Urinary bladder (tissue), 3 donors: ENCODE measurements at regions not wholly inside any gene's neighbourhood (a gene's known extent, or its start where the extent isn't known, plus 50 kb on each side); places are given as distances from the start of the nearest gene placed in this dataset.
"Not testable (repeated sequence)": the region's sequence is repeated elsewhere in the genome, so short reads cannot be mapped to it uniquely, and the experiment has no call there.

Experiments used
- DNase-seq: peaks from one replicate; pipeline ENCODE4 v3.0.0-alpha.2; 2015; ENCODE audit errors: extremely low spot score
- H3K27ac ChIP-seq: one replicate; pipeline ENCODE4 v1.5.1; 2013; ENCODE audit warnings: low read depth, mild to moderate bottlenecking, moderate library complexity
- H3K36me3 ChIP-seq: one replicate; pipeline ENCODE4 v1.6.1; 2013; ENCODE audit warnings: mild to moderate bottlenecking, moderate library complexity; ENCODE audit not compliant: insufficient read depth
- H3K4me1 ChIP-seq: one replicate; pipeline ENCODE4 v1.6.1; 2013; ENCODE audit warnings: mild to moderate bottlenecking, moderate library complexity; ENCODE audit not compliant: insufficient read depth
- H3K4me3 ChIP-seq: one replicate; pipeline ENCODE4 v1.5.1; 2013; ENCODE audit warnings: low read depth, low read length
- WGBS: extraction: QIAGEN DNeasy Blood & Tissue Kit; methylation state at CpG from one replicate; pipeline ENCODE4 v1.1.7; 2013; 5-methylcytosine and 5-hydroxymethylcytosine counted together
- donor health status: healthy with polysubstance abuse.
- donor health status: healthy.

DNA sequence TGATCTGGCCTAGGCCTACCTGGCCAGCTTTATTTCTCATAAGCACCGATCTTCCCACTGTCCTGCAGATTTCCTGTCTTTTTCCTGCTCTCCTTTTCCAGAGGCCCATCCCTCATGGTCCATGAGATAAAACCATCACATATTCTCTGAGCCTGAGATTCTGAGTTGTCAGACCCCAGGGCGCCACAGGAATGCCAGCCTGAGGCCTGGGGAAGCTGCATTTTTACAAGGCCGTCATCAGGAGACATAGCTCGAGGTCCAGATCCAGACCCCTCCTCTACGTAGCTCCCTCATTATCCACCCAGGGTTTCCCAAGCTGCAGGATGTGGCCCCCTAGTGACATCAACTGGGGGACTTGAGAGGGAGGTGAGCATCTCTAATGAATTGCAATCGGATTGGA lies 204.3 kb downstream of the ATPSCKMT start:
- WGBS = 87% methylated on average over 6 of the region's 6 CpGs
- Histone ChIP-seq H3K4me1 (no peaks in the 10 kb centered on the region), H3K4me3 (no peak overlapping the region), H3K36me3 (no peaks in the 10 kb centered on the region), H3K27ac (no peak overlapping the region)
- no peak for DNase-seq

DNA sequence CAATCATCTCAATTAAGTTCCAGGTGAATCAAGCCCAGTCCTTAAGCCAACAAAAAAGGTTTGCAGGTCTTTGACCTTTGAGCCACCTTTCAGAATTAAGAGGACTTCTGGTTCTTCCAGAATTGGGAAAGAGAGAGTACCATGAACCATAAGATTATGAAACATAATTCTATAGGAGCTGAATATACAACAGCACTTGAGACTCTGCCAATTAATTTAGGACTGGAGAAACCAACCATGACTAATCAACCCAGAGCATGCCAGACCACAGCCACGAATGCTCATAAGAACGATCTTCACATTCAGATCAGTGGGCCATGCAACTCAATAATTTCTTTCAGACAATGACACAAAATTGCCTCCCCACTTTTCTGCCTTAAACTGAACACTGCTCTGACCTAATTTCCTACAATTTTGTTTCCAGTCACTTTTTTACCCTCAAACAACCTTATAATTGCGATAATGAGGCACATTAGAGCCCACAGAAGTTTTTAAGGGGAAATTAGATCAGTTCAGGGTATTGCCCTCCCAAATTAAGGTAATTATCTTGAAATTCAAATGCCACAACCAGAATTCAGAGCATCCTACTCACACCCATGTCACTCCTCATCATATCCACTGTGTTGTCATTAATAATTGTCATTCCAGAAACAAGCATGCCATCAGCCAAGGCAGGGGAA lies 213.4 kb downstream of the ATPSCKMT start:
- no peak for DNase-seq
- Histone ChIP-seq H3K36me3 (no peaks in the 10 kb centered on the region), H3K4me3 (no peak overlapping the region), H3K27ac (no peak overlapping the region), H3K4me1 (no peaks in the 10 kb centered on the region)
- WGBS = 87% methylated on average over 3 of the region's 3 CpGs

DNA sequence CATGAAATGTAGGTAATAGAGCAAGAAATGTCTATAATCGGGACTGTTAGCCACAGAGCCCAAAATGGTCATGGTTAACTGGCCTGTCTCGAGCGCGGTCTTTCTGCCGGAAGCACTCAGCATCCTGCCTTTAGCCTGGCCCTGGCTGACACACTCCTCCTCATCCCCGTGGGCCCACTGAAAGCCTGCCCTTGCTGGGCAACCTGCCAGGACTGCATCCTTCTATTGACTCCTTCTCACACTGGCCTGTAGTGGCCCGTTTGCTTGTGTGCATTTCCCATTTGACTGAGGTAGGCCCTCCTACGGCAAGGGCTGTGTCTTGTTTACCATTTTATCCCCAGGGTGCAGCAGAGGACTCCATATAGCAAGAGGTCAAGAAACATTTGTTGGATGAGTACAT lies 215.7 kb downstream of the ATPSCKMT start:
- DNase-seq = no peak
- WGBS = 59% methylated on average over 8 of the region's 8 CpGs
- H3K4me1 ChIP-seq = no peaks in the 10 kb centered on the region
- H3K36me3 ChIP-seq = no peaks in the 10 kb centered on the region
- no peak overlapping the region for H3K4me3 ChIP-seq
- H3K27ac ChIP-seq = no peak overlapping the region

DNA sequence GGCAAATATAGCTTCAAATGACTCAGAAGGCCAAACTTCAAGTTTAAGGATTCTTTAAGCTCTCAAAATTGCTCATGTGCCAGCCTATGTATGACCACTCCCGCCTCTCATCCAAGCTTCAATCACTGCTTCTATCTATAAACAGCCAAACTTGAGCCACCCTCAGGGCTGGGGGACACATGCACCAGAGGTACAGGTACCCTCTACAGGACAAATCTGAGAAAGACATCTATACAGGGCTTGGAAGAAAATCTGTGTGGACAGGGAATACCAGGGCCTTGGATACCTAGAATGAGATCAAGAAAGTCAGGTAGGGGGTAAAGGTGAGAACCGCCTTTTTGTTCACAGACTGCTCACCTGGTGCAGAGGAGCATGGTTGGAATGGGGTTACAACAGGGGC lies 217.9 kb downstream of the ATPSCKMT start:
- Histone ChIP-seq H3K4me3 (no peak overlapping the region), H3K4me1 (no peaks in the 10 kb centered on the region), H3K36me3 (no peaks in the 10 kb centered on the region), H3K27ac (no peak overlapping the region)
- DNase-seq = no peak
- 94% methylated on average over 2 of the region's 2 CpGs for WGBS

DNA sequence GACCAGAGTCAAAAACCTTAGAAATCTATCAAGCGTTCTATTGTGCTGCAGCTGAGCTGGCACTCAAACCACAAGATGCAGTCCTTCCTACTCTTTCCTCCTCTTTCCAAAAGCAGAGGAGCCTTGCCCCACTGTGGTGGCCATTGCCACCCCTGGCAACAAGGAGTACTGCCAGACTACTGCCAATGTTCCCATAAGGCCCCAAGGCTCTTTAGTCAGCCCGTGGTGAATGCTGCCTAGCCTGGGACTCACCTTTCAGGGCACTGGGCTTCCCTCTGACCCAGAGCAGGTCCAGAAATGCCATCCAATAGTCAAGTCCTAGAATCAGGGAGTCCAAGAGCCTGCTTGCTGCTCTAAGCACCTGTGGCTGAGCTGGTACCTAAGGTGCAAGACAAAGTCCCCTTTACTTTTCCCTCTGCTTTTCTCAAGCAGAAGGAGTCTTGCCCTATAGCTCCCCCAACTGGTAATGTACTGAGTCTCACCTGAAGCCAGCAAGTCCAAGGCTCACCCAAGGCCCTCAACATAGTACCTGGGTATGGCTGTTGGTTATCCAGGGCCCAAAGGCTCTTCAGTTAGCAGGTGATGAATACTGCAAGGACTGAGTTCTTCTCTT lies 219.4 kb downstream of the ATPSCKMT start:
- Histone ChIP-seq H3K4me3 (no peak overlapping the region), H3K4me1 (no peaks in the 10 kb centered on the region), H3K36me3 (no peaks in the 10 kb centered on the region), H3K27ac (no peak overlapping the region)
- no peak for DNase-seq
- 77% methylated on average over 2 of the region's 2 CpGs for WGBS

DNA sequence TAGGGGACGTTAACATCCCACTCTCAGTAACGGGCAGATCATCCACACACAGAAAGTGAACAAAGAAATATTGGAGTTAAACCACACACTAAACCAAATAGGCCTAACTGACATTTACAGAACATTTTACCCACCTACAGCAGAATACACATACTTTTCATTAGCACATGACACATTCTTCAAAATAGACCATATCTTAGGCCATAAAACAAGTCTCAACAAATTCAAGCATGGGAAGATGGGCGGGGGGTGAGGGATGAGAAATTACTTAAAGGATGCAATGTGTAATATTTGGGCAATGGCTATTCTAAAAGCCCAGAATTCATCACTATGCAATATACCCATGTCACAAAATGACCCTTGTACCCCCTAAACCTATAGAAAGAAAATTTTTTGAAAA lies 226.2 kb downstream of the ATPSCKMT start:
- no peaks in the 10 kb centered on the region for H3K36me3 ChIP-seq
- WGBS = 79% methylated on average over 3 of the region's 3 CpGs
- no peak overlapping the region for H3K4me3 ChIP-seq
- H3K4me1 ChIP-seq = no peaks in the 10 kb centered on the region
- DNase-seq = no peak
- no peak overlapping the region for H3K27ac ChIP-seq

DNA sequence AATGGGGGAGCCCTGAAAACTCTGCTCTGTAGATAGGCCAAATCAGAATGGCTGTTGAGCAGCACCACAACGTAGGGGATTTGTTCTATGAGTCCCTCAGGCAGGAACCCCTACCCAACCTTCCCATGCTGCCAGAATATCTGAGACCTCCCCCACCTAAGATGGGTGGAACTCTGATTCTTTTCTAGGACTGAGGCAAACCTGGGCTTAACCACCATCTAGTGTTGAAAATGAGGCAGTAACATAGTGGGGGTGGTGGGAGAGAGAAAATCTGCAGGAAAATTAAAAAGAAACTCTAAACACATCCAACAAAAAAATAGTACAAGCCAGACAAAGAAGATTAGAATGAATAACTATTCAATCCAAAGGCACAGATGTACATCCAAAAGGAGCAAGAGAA lies 228.4 kb downstream of the ATPSCKMT start:
- Histone ChIP-seq H3K4me1 (no peaks in the 10 kb centered on the region), H3K27ac (no peak overlapping the region), H3K36me3 (no peaks in the 10 kb centered on the region), H3K4me3 (no peak overlapping the region)
- DNase-seq = no peak
- 65% methylated on average over 1 of the region's 1 CpG for WGBS

DNA sequence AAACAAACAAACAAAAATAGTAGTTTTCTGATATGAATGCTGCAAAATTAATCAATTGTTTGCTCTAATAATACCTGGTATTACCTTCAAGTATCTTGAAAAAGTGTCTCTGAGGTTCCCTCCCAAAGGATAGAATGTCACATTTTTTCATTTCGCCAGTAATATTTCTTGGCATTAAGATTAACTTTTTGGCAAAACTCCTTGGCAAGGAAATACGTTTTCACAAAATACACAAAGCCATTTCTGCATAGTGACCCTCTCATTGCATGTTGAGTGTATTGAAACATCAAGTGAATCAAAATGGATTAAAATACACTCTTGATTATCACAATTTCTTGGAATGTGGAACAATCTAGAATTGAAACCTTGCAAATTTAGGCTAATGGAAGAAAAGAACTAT lies 230.5 kb downstream of the ATPSCKMT start:
- H3K4me3 ChIP-seq = no peak overlapping the region
- H3K27ac ChIP-seq = no peak overlapping the region
- no peaks in the 10 kb centered on the region for H3K4me1 ChIP-seq
- no peaks in the 10 kb centered on the region for H3K36me3 ChIP-seq
- DNase-seq = no peak
- 36% methylated on average over 2 of the region's 2 CpGs for WGBS

DNA sequence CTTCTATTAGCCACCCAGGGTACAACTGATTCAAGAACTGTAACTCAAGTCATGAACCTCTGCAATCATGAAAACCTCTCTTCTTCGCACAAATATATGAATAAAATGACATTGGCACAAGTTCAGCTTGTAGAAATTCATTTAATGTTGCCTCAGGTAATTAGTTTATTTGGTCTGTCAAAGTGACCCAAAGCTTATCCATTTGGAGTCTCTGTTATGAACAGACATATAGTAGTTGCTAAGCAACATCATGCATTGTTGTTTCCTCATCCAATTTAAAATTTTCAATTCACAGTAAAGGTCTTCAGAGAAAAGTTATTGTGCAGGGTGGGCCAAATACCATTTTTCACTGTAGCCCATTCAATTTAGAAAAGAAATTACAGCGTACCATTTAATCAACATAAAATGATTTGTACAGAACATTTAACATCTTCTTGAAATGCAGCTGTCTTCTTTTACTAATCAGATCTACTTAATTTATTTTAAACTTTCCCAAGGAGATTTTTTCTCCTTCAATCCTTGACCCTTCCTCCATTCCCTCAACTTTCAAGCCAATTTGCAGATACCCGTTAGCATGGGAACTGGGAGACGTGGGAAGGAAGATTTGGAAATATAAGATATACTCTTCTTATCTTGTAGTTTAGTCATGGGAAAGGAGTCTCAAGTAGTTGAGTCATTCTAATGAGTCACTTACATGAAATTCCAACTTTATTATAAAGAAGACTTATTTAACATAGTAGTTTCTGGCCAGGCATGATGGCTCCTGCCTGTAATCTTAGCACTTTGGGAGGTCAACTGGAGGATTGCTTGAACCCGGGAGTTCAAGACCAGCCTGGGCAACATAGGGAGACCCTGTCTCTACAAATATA lies 231.3 kb downstream of the ATPSCKMT start:
- 75% methylated on average over 5 of the region's 5 CpGs for WGBS
- no peak for DNase-seq
- H3K27ac ChIP-seq = no peak overlapping the region
- no peak overlapping the region for H3K4me3 ChIP-seq
- no peaks in the 10 kb centered on the region for H3K4me1 ChIP-seq
- no peaks in the 10 kb centered on the region for H3K36me3 ChIP-seq

DNA sequence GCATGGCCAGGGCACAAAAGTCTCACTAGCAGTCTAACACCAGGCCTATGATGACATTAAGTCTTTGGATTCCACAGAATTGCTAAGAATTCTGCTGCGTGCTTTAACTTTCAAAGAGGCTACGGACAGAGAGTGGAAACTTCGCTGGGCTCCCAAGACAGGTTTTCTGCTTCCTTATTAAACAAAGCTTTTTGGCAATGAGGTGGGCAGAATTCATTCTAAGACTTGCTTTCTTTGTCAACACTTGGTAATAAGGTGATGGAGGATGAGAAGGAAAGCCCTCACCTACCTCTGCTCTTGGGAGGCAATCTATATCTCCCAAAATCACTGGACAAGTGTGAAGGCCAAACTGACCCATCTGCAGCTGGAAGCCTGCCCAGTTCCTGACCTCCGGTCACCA lies 231.9 kb downstream of the ATPSCKMT start:
- Histone ChIP-seq H3K36me3 (no peaks in the 10 kb centered on the region), H3K27ac (no peak overlapping the region), H3K4me3 (no peak overlapping the region), H3K4me1 (no peaks in the 10 kb centered on the region)
- no peak for DNase-seq
- WGBS = 82% methylated on average over 4 of the region's 4 CpGs

DNA sequence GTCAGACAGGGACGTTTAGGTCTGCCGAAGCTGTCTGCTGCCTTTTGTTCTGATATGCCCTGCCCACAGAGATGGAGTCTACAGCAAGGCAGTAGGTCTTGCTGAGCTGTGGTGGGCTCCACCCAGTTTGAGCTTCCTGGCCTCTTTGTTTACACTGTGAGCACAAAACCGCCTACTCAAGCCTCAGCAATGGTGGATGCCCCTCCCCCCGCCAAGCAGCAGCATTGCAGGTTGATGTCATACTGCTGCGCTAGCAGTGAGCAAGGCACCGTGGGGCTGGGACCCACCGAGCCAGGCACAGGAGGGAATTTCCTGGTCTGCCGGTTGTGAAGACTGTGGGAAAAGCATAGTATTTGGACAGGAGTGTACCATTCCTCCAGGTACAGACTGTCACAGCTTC lies 233.1 kb downstream of the ATPSCKMT start:
- not testable (repeated sequence) for H3K4me3 ChIP-seq, H3K36me3 ChIP-seq, DNase-seq, H3K27ac ChIP-seq, H3K4me1 ChIP-seq
- WGBS = 72% methylated on average over 8 of the region's 8 CpGs

DNA sequence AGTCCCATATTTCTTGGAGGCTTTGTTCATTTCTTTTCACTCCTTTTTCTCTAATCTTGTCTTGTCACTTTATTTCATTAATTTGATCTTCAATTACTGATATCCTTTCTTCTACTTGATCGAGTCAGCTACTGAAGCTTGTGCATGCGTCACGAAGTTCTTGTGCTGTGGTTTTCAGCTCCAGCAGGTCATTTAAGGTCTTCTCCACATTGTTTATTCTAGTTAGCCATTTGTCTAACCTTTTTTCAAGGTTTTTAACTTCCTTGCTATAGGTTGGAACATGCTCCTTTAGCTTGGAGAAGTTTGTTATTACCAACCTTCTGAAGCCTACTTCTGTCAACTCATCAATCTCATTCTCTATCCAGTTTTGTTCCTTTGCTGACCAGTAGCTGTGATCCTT lies 234.0 kb downstream of the ATPSCKMT start:
- not testable (repeated sequence) for H3K4me3 ChIP-seq, H3K36me3 ChIP-seq, H3K27ac ChIP-seq, DNase-seq, H3K4me1 ChIP-seq
- WGBS = 91% methylated on average over 3 of the region's 3 CpGs

DNA sequence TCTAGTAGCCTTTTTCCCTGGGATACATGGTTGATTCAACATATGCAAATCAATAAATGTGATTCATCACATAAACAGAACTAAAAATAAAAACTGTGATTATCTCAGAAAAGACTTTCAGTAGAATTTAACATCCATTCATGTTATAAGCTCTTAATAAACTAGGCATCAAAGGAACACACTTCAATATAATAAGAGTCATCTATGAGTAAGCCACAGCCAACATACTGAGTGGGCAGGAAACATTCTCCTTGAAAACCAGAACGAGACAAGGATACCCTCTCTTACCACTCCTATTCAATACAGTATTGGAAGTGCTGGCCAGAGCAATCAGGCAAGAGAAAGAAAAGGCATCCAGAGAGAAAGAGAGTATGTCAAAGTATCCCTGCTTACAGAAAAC lies 239.9 kb downstream of the ATPSCKMT start:
- no peaks in the 10 kb centered on the region for H3K4me1 ChIP-seq
- DNase-seq = no peak
- no peak overlapping the region for H3K4me3 ChIP-seq
- no peak overlapping the region for H3K27ac ChIP-seq
- no peaks in the 10 kb centered on the region for H3K36me3 ChIP-seq
- WGBS = 38% methylated on average over 1 of the region's 1 CpG

DNA sequence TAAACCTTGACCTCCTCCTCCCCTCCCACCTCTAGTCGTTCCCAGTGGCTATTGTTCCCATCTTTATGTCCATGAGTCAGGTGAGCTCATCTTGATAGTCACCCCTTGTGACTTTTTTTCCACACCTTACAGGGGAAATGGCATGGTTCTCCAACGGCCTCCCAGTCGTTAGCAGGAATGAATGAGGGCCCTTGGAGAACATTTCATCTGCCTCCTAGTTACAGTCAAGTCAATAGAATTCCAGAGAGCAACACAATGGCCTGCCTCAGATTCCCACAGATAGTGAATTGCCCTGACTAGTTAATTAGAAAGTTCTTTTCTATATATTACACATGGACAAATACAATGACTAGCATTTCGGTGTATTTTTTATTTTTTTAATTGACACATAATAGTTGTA lies 262.6 kb downstream of the ATPSCKMT start:
- Histone ChIP-seq H3K27ac (no peak overlapping the region), H3K4me1 (no peaks in the 10 kb centered on the region), H3K4me3 (no peak overlapping the region), H3K36me3 (no peaks in the 10 kb centered on the region)
- WGBS = 72% methylated on average over 4 of the region's 4 CpGs
- DNase-seq = no peak
